Smooth muscle cell (in vitro differentiated cells): ENCODE measurements at regions not wholly inside any gene's neighbourhood (a gene's known extent, or its start where the extent isn't known, plus 50 kb on each side); places are given as distances from the start of the nearest gene placed in this dataset.

ENCODE experiments used
- DNase-seq: peaks from one replicate; lab custom pipeline; 2025; ENCODE audit not compliant: unreplicated experiment; lab: John Stamatoyannopoulos, UW
- H2AFZ ChIP-seq: fragments of 200-600 bp; sonication (generic); 2 replicates; pipeline ENCODE4 v1.6.0; 2016; ENCODE audit warnings: antibody characterized with exemption, low read depth, mild to moderate bottlenecking
- H3F3A ChIP-seq: fragments of 200-600 bp; sonication (generic); 2 replicates; pipeline ENCODE4 v1.6.0; 2017; ENCODE audit warnings: antibody characterized with exemption, low read depth
- H3K27ac ChIP-seq: fragments of 200-600 bp; sonication (generic); 2 replicates; pipeline ENCODE4 v1.5.1; 2016; ENCODE audit warnings: low read depth, mild to moderate bottlenecking
- H3K27me3 ChIP-seq: fragments of 200-600 bp; sonication (generic); 2 replicates; pipeline ENCODE4 v1.6.1; 2016; ENCODE audit warnings: low read depth, mild to moderate bottlenecking
- H3K36me3 ChIP-seq: fragments of 200-600 bp; sonication (generic); 2 replicates; pipeline ENCODE4 v1.5.1; 2016; ENCODE audit warnings: low read depth
- H3K4me1 ChIP-seq: fragments of 200-600 bp; sonication (generic); 2 replicates; pipeline ENCODE4 v1.5.1; 2016; ENCODE audit warnings: low read depth
- H3K4me2 ChIP-seq: fragments of 200-600 bp; sonication (generic); 2 replicates; pipeline ENCODE4 v1.6.0; 2016; ENCODE audit warnings: mild to moderate bottlenecking
- H3K4me3 ChIP-seq: fragments of 200-600 bp; sonication (generic); 2 replicates; pipeline ENCODE4 v1.5.1; 2016; ENCODE audit warnings: mild to moderate bottlenecking
- H3K79me2 ChIP-seq: fragments of 200-600 bp; sonication (generic); 2 replicates; pipeline ENCODE4 v1.6.0; 2016; ENCODE audit warnings: low read depth, mild to moderate bottlenecking
- H3K9ac ChIP-seq: fragments of 200-600 bp; sonication (generic); 2 replicates; pipeline ENCODE4 v1.6.0; 2016; ENCODE audit warnings: low read depth
- H3K9me3 ChIP-seq: fragments of 200-600 bp; sonication (generic); replicated peaks from 2 replicates; pipeline ENCODE4 v1.5.1; 2016; ENCODE audit warnings: low read depth
- H4K20me1 ChIP-seq: fragments of 200-600 bp; sonication (generic); 2 replicates; pipeline ENCODE4 v1.6.0; 2016; ENCODE audit warnings: low read depth
- WGBS: methylation state at CpG from one replicate; pipeline ENCODE4 v1.1.7; 2016; ENCODE audit warnings: low lambda C conversion rate; 5-methylcytosine and 5-hydroxymethylcytosine counted together
- TF ChIP-seq, protein P1 (sequence below): fragments of 200-600 bp; sonication (generic); IDR thresholded peaks from 2 replicates; pipeline ENCODE4 v1.5.1; 2017; ENCODE audit warnings: borderline replicate concordance, mild to moderate bottlenecking, antibody characterized with exemption; ENCODE audit not compliant: insufficient read depth, poor library complexity, severe bottlenecking

- no peak for DNase-seq
- H3K36me3 ChIP-seq = no peaks in the 10 kb centered on the region
- 79% methylated on average over 3 of the region's 3 CpGs for WGBS
Observed at GRCh38 chr4:156628858-156629257, 342.7 kb downstream of the PDGFC start.

DNA sequence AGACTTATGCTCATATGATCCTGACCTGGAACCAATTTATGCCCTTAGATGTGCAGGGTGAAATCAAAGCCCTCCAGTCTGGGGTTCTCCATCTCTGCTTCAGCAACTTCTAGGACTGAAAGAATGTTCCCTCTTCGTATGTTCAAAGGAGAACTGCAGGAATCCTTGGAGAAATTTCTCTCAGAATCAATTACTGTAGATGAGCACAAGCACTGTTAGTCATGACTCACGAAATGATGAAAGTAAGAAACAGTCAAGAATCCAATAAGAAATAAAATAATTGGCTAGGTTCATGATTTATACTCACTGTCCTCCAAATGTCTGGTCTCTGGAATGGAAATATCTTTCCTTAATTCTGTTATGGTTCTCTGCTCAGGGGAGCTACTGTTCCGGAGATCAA, 348.2 kb downstream of the PDGFC start:
- Histone ChIP-seq H3K27me3 (no peaks in the 10 kb centered on the region), H3K4me1 (no peaks in the 10 kb centered on the region), H3K36me3 (no peaks in the 10 kb centered on the region), H3K4me2 (no peak overlapping the region), H2AFZ (no peak overlapping the region), H3K27ac (no peak overlapping the region), H4K20me1 (no peaks in the 10 kb centered on the region), H3F3A (no peaks in the 10 kb centered on the region), H3K79me2 (no peaks in the 10 kb centered on the region), H3K4me3 (no peak overlapping the region), H3K9ac (no peak overlapping the region), H3K9me3 (no peaks in the 10 kb centered on the region)
- DNase-seq = no peak
- TF ChIP-seq, protein P1, sequence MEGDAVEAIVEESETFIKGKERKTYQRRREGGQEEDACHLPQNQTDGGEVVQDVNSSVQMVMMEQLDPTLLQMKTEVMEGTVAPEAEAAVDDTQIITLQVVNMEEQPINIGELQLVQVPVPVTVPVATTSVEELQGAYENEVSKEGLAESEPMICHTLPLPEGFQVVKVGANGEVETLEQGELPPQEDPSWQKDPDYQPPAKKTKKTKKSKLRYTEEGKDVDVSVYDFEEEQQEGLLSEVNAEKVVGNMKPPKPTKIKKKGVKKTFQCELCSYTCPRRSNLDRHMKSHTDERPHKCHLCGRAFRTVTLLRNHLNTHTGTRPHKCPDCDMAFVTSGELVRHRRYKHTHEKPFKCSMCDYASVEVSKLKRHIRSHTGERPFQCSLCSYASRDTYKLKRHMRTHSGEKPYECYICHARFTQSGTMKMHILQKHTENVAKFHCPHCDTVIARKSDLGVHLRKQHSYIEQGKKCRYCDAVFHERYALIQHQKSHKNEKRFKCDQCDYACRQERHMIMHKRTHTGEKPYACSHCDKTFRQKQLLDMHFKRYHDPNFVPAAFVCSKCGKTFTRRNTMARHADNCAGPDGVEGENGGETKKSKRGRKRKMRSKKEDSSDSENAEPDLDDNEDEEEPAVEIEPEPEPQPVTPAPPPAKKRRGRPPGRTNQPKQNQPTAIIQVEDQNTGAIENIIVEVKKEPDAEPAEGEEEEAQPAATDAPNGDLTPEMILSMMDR = no peak
- WGBS = 91% methylated on average over 3 of the region's 3 CpGs

More at GRCh38 chr4:156628858-156629257, 342.7 kb downstream of the PDGFC start:
- H2AFZ ChIP-seq = no peak overlapping the region
- no peaks in the 10 kb centered on the region for H3F3A ChIP-seq
- H3K9me3 ChIP-seq = no peaks in the 10 kb centered on the region
- no peak overlapping the region for H3K9ac ChIP-seq
- H3K27ac ChIP-seq = no peak overlapping the region
- no peaks in the 10 kb centered on the region for H3K27me3 ChIP-seq
- no peaks in the 10 kb centered on the region for H4K20me1 ChIP-seq
- H3K4me1 ChIP-seq = no peaks in the 10 kb centered on the region
- H3K79me2 ChIP-seq = no peaks in the 10 kb centered on the region
- TF ChIP-seq, protein P1 = no peak
- H3K4me3 ChIP-seq = no peak overlapping the region
- no peak overlapping the region for H3K4me2 ChIP-seq

DNA sequence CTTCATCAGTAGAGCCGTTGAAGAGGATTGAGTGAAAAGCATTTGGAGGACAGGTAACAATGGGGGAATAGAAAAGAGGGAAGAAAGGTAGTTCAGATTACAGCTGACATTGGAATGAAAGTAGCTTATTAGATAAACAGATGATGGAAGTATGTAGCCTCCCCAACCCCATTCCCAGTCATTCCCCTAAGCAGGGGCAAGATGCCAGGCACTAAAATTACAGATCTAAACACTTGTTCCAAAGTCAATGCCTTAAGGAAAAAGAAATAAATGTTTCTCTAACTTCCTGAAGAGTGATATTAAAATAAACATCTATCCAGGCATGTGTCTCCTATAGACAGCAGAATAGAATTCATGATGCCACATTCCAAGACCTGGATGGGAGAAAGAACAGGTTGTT, 350.8 kb downstream of the PDGFC start:
- H3F3A ChIP-seq = no peaks in the 10 kb centered on the region

More for the DNA sequence above, 350.8 kb downstream of the PDGFC start:
- Histone ChIP-seq H3K4me1 (no peaks in the 10 kb centered on the region), H3K36me3 (no peaks in the 10 kb centered on the region), H3K79me2 (no peaks in the 10 kb centered on the region), H3K27me3 (no peaks in the 10 kb centered on the region), H3K4me2 (no peak overlapping the region), H3K9ac (no peak overlapping the region), H3K27ac (no peak overlapping the region), H3K9me3 (no peaks in the 10 kb centered on the region), H4K20me1 (no peaks in the 10 kb centered on the region), H3K4me3 (no peak overlapping the region), H2AFZ (no peak overlapping the region)
- TF ChIP-seq, protein P1 = no peak
- DNase-seq = no peak
- 92% methylated on average over 1 of the region's 1 CpG for WGBS
